SKM-1 (cell line): ENCODE measurements at regions not wholly inside any gene's neighbourhood (a gene's known extent, or its start where the extent isn't known, plus 50 kb on each side); places are given as distances from the start of the nearest gene placed in this dataset.

ENCODE experiments used
- DNase-seq: peaks from one replicate; lab custom pipeline; 2025; ENCODE audit not compliant: unreplicated experiment; lab: John Stamatoyannopoulos, UW

- DNase-seq: no peak
These were observed 399.0 kb downstream of the HGF start for GRCh38 chr7:81370822-81371221.

- no peak for DNase-seq
These were observed 402.4 kb downstream of the HGF start for GRCh38 chr7:81367326-81367931.

DNA sequence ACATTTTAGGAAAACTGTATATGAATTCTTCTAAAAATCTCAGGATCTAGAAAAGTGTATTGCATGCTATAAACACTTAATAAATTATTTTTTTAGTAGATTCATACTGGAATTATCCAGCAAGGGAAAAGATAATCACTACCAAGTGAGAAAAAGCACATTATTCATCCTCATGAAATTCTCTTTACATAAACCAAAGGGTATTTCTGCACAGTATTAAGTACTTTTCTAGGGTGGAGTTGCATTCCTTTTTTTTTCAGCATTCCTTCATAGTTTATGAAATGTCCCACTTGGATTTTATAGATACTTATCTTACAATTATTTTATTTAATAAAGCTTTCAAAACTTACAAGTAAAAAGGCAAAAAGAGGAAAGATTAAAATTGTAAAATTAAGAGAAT is 403.3 kb downstream of the HGF start:
- no peak for DNase-seq

DNA sequence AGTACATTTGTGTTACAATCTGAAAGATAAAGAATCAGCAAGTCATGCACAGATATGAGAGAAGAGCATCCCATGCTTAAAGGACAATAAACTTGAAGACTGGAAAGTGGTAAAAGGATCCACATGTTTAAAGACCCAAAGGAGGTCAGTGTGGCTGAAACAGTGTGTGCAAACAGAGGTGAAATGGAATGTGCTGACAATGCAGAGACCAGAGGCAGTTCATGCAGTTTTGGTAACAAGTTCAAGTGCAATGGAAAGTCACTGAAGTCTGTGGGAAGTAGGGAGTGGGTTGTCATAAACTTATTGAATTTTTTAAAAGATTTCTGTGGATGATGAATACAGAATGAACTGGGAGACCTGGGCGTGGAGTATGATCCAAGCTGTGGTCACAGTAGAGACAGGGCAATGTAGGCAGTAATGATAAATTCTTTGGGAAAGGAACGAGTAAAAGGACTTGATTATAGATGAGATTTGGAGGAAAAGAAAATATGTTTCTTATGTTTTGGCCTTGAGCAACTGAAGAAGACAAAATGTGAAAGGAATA is 408.0 kb downstream of the HGF start:
- no peak for DNase-seq

DNA sequence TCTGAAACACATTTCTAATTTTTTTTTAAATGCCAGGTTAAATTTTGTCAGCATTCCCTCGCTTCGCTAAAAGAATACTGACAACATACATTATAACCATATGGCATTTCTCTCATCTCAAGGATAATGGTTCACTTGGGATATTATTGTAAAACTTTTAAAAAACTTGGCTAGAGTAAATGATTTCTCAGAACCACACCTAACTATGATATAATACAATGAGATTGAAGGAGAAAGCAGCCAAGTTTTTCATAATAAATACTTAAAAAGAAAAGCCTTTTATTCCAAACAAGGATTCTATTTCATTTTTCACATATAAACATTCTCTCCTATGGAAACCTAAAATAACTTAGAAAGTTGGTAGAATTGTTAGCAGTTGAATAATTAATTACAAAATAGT is 413.9 kb downstream of the HGF start:
- DNase-seq: no peak

- DNase-seq: no peak
These were observed 420.8 kb downstream of the HGF start for GRCh38 chr7:81349044-81349443.

- no peak for DNase-seq
These were observed 421.1 kb upstream of the SEMA3C start for GRCh38 chr7:81339946-81340345.

- no peak for DNase-seq
These were observed 414.7 kb upstream of the SEMA3C start for GRCh38 chr7:81333536-81333935.

DNA sequence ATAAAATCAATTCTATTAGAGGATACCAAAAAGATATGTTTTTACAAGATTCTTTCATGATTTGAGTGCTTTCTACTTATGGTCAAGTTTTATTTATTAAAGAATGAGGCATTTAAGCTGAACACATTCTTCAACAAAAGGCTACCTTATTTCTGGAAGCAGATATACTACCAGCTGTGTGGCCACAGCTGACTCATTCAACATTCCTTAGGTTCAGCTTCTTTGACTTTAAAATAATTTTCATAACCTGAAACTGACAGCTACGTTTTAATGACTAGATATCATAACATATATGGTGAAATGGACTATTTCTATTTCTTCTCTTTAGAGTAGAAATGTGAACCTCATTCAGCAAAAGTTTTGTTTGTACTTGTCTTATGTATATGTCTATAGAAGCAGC is 414.2 kb upstream of the SEMA3C start:
- no peak for DNase-seq

DNA sequence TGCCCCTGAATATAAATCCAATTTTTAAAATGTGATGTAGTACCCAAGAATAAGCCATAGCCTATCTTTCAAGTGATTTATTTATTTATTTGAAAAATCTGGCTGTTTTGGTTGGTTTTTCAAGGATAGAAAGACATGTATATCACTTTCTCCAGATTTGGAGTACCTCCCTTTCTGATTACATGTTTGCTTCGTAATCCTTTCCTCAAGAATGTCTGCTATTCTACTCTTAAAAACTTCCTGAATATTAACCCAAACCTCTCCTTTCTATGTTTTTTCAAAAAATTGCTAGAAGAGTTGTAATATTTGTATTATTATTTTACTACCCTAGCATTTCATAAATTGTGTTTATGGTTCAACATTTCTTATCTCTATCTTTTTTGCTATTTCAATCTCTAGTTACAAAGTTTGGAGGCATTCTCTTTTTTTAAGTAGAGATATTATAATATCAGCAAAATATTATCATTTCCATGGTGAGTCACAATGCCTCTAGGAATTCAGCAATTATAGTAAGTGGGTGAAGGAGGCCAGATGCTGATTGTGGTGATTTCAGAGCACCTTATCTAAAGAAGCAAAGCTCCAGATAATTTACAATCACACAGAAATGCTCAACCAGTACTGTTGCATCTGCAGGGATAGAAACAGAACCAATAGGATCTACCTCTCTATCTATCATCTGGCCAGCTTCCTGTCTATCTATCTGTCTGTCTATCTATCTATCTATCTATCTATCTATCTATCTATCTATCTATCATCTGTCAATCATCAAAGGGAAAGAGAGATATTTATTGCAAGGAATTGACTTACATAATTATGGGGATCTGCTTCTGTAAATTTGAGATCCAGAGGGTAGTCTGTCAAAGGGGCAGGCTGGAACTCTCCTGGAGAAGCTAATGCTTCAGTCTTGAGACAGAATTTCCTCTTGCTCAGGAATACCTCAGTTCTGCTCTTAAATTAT is 412.5 kb upstream of the SEMA3C start:
- no peak for DNase-seq

DNA sequence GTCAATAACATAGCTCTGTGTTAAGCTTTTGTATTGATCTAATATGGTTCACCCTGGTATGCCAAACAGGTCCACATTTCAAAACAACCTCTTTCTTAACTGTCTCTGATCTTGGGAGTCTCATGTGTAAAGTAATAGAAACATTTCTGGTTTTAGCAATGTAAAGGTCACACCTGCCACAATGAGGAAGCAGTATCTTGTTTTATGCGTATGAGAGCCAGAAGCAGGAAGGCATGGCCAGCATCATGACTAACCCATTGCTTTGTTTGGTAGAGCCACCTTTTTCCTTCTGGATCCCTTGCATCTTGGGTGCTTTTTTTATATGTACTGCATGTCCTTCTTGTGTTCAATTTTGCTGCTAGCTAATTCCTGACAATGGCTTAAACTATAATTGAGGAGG is 411.3 kb upstream of the SEMA3C start:
- DNase-seq: no peak

DNA sequence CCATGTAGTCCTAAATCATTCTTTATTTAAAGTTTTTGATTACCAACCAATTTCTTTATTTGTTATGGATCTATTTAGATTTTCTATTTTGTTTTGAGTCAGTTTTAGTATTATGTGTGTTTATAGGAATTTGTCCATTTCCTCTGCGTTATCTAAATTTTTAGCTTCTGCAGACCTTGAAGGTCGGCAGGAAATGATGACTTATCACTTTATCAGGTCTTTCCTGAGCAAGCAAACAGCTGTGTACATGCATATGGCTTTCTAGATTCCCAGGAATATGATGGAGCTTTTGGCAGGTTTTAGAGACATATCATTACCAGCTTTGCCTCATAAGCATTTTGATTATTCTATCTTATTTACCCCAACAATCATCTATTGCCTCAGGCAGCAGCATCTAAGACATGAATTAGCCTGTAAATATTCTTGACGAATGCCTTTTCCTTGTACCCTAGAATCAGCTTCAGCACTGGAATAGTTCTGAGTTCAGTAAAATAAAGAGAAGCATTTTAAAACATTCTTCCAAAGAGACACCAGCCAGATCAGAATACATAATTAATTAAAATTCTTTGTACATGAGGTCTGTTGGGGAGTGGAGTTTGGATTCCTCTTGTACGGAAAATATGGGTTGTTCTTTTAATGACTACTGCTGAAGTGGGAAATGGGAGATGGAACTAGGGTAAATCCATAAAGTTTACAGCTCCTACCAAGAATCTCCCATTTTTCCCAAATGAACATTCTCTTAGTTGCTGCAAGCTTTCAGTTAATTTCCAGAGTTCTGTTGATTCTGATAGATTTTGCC is 408.8 kb upstream of the SEMA3C start:
- no peak for DNase-seq

GRCh38 chr7:81321949-81322348 is 403.1 kb upstream of the SEMA3C start:
- DNase-seq: no peak

DNA sequence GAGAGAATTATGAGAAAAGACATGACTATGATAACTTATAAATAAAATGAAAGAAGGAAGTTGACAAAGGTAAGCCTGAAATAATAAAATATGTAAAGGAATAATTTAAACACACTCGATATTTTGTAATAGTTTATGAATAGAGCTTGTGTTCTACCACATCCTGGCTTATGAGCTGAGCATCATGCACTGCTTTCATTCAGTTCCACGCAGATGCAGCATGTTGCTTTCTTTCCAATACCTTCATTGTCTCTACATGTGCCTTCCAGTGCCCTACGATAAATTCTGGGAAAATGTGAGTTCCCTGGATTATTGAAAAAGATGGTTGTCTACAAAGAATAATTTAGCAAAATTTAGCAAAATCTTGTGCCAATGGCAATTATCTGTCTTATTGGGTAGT is 398.9 kb upstream of the SEMA3C start:
- no peak for DNase-seq

- no peak for DNase-seq
These were observed 389.9 kb upstream of the SEMA3C start for GRCh38 chr7:81308643-81309322.

GRCh38 chr7:81301815-81302214 is 383.0 kb upstream of the SEMA3C start:
- no peak for DNase-seq

GRCh38 chr7:81300753-81301152 is 381.9 kb upstream of the SEMA3C start:
- DNase-seq: no peak

GRCh38 chr7:81299711-81300110 is 380.9 kb upstream of the SEMA3C start:
- DNase-seq: no peak

GRCh38 chr7:81298951-81299666 is 380.3 kb upstream of the SEMA3C start:
- no peak for DNase-seq

GRCh38 chr7:81297317-81297716 is 378.5 kb upstream of the SEMA3C start:
- DNase-seq: no peak
